ENCODE measurements at regions not wholly inside any gene's neighbourhood (a gene's known extent, or its start where the extent isn't known, plus 50 kb on each side); places are given as distances from the start of the nearest gene placed in this dataset.

- DNase-seq: no peak
These were observed 548.6 kb downstream of the LTN1 start for GRCh38 chr21:28444111-28444510.

- DNase-seq: no peak
These were observed 550.1 kb downstream of the LTN1 start for GRCh38 chr21:28442624-28443023.

GRCh38 chr21:28442085-28442484, 550.6 kb downstream of the LTN1 start:
- no peak for DNase-seq

GRCh38 chr21:28439788-28440187, 552.9 kb downstream of the LTN1 start:
- no peak for DNase-seq

GRCh38 chr21:28439251-28439650, 553.4 kb downstream of the LTN1 start:
- no peak for DNase-seq

GRCh38 chr21:28437061-28437460, 555.6 kb downstream of the LTN1 start:
- DNase-seq: no peak

GRCh38 chr21:28436286-28436932, 556.3 kb downstream of the LTN1 start:
- no peak for DNase-seq

GRCh38 chr21:28431527-28432200, 561.0 kb downstream of the LTN1 start:
- no peak for DNase-seq

- DNase-seq: no peak
These were observed 561.7 kb downstream of the LTN1 start for GRCh38 chr21:28431022-28431421.

- no peak for DNase-seq
These were observed 563.5 kb downstream of the LTN1 start for GRCh38 chr21:28429161-28429560.

- DNase-seq: no peak
These were observed 565.2 kb downstream of the LTN1 start for GRCh38 chr21:28427394-28428022.

GRCh38 chr21:28426545-28426944, 566.1 kb downstream of the LTN1 start:
- no peak for DNase-seq

- DNase-seq: no peak
These were observed 569.0 kb downstream of the LTN1 start for GRCh38 chr21:28423521-28424190.

- DNase-seq: no peak
These were observed 570.8 kb downstream of the LTN1 start for GRCh38 chr21:28421716-28422524.

GRCh38 chr21:28419811-28420210, 572.9 kb downstream of the LTN1 start:
- no peak for DNase-seq

GRCh38 chr21:28418726-28419514, 573.8 kb downstream of the LTN1 start:
- DNase-seq: no peak

GRCh38 chr21:28410256-28410655, 582.4 kb downstream of the LTN1 start:
- DNase-seq: no peak

GRCh38 chr21:28402616-28402989, 590.1 kb downstream of the LTN1 start:
- no peak for DNase-seq

GRCh38 chr21:28397040-28397439, 595.6 kb downstream of the LTN1 start:
- DNase-seq: no peak

- DNase-seq: no peak
These were observed 596.3 kb downstream of the LTN1 start for GRCh38 chr21:28396421-28396820.

- DNase-seq: no peak
These were observed 599.4 kb downstream of the LTN1 start for GRCh38 chr21:28393279-28393678.
